Neural cell (in vitro differentiated cells): ENCODE measurements at regions not wholly inside any gene's neighbourhood (a gene's known extent, or its start where the extent isn't known, plus 50 kb on each side); places are given as distances from the start of the nearest gene placed in this dataset.

Source experiments
- H2AFZ ChIP-seq: fragments of 200-600, 300-800 bp; sonication (generic), shearing (Covaris generic); 2 replicates; pipeline ENCODE4 v1.6.0; 2014; ENCODE audit warnings: low read depth, mild to moderate bottlenecking, antibody characterized with exemption, low read length, moderate library complexity
- H3F3A ChIP-seq: fragments of 200-600 bp; shearing (Covaris generic); 2 replicates; pipeline ENCODE4 v1.6.1; 2016; ENCODE audit warnings: mild to moderate bottlenecking, moderate library complexity, mixed read lengths, antibody characterized with exemption, low read length; ENCODE audit not compliant: insufficient read depth, poor library complexity, severe bottlenecking
- H3K27ac ChIP-seq: fragments of 200-600, 300-800 bp; sonication (generic), shearing (Covaris generic); 2 replicates; pipeline ENCODE4 v1.5.1; 2014; ENCODE audit warnings: mild to moderate bottlenecking, low read length, moderate library complexity
- H3K27me3 ChIP-seq: fragments of 300-800, 200-600 bp; sonication (generic), shearing (Covaris generic); 2 replicates; pipeline ENCODE4 v1.6.0; 2014; ENCODE audit warnings: mild to moderate bottlenecking, low read depth, low read length, moderate library complexity; ENCODE audit not compliant: insufficient read depth
- H3K36me3 ChIP-seq: fragments of 300-800, 200-600 bp; sonication (generic), shearing (Covaris generic); 2 replicates; pipeline ENCODE4 v1.5.1; 2014; ENCODE audit warnings: mild to moderate bottlenecking, antibody characterized with exemption, low read length, moderate library complexity; ENCODE audit not compliant: insufficient read depth
- H3K4me2 ChIP-seq: fragments of 300-800, 200-600 bp; sonication (generic), shearing (Covaris generic); 2 replicates; pipeline ENCODE4 v1.6.0; 2014; ENCODE audit warnings: mild to moderate bottlenecking, low read length
- H3K4me3 ChIP-seq: fragments of 300-800, 200-600 bp; sonication (generic), shearing (Covaris generic); 2 replicates; pipeline ENCODE4 v1.5.1; 2014; ENCODE audit warnings: mild to moderate bottlenecking, low read length, moderate library complexity
- H3K79me2 ChIP-seq: fragments of 200-600 bp; shearing (Covaris generic); replicated peaks from 2 replicates; pipeline ENCODE4 v1.6.0; 2014; ENCODE audit warnings: mild to moderate bottlenecking, low read length, moderate library complexity; ENCODE audit not compliant: insufficient read depth
- H3K9ac ChIP-seq: fragments of 300-800, 200-600 bp; sonication (generic), shearing (Covaris generic); 2 replicates; pipeline ENCODE4 v1.6.1; 2016; ENCODE audit warnings: mild to moderate bottlenecking, low read length, mixed read lengths
- H3K9me2 ChIP-seq: fragments of 200-600 bp; shearing (Covaris generic); 2 replicates; pipeline ENCODE4 v1.6.1; 2016; ENCODE audit warnings: mild to moderate bottlenecking, low read length, mixed read lengths; ENCODE audit not compliant: insufficient read depth
- H3K9me3 ChIP-seq: fragments of 200-600, 300-800 bp; sonication (generic), shearing (Covaris generic); 2 replicates; pipeline ENCODE4 v1.6.1; 2016; ENCODE audit warnings: mild to moderate bottlenecking, mixed run types, low read length, moderate library complexity, mixed read lengths
- H4K20me1 ChIP-seq: fragments of 200-600 bp; shearing (Covaris generic); 2 replicates; pipeline ENCODE4 v1.6.1; 2016; ENCODE audit warnings: mild to moderate bottlenecking, mixed run types; ENCODE audit not compliant: insufficient read depth
- EP300 ChIP-seq: fragments of 450-650 bp; conservative IDR thresholded peaks from 2 replicates; pipeline ENCODE4 v1.6.1; 2014; ENCODE audit warnings: antibody characterized with exemption, mild to moderate bottlenecking, moderate library complexity; ENCODE audit not compliant: poor library complexity, severe bottlenecking
- MXI1 ChIP-seq: fragments of 450-650 bp; conservative IDR thresholded peaks from 2 replicates; pipeline ENCODE4 v1.6.1; 2014; ENCODE audit warnings: antibody characterized with exemption, mild to moderate bottlenecking; ENCODE audit not compliant: poor library complexity, severe bottlenecking
- POLR2AphosphoS5 ChIP-seq: IDR thresholded peaks from 2 replicates; pipeline ENCODE4 v1.6.1; 2012
- RAD21 ChIP-seq: fragments of 450-650 bp; conservative IDR thresholded peaks from 2 replicates; pipeline ENCODE4 v1.6.1; 2014; ENCODE audit warnings: antibody characterized with exemption, mild to moderate bottlenecking, moderate library complexity
- REST ChIP-seq: IDR thresholded peaks from 2 replicates; pipeline ENCODE4 v1.6.1; 2012; ENCODE audit warnings: borderline replicate concordance
- SMC3 ChIP-seq: fragments of 450-650 bp; conservative IDR thresholded peaks from 2 replicates; pipeline ENCODE4 v1.6.1; 2014; ENCODE audit warnings: antibody characterized with exemption, mild to moderate bottlenecking, moderate library complexity; ENCODE audit not compliant: poor library complexity

GRCh38 chr20:60199866-60200265, 241.6 kb downstream of the CDH26 start:
- Histone ChIP-seq H3K9me2 (no peaks in the 10 kb centered on the region), H3K4me2 (no peak overlapping the region), H3K79me2 (no peaks in the 10 kb centered on the region), H4K20me1 (no peaks in the 10 kb centered on the region), H3K9ac (no peak overlapping the region), H3K4me3 (no peak overlapping the region), H3K27me3 (no peaks in the 10 kb centered on the region), H3K27ac (no peak overlapping the region), H3K36me3 (no peaks in the 10 kb centered on the region), H3F3A (no peaks in the 10 kb centered on the region), H2AFZ (no peak overlapping the region), H3K9me3 (no peaks in the 10 kb centered on the region)
- no peak for TF ChIP-seq MXI1
- no peak for TF ChIP-seq REST
- no peak for TF ChIP-seq RAD21
- TF ChIP-seq POLR2AphosphoS5: no peak

- no peak overlapping the region for H3K9ac ChIP-seq
- H3K27ac ChIP-seq: no peak overlapping the region
- H3K79me2 ChIP-seq: no peaks in the 10 kb centered on the region
- H3K9me3 ChIP-seq: no peaks in the 10 kb centered on the region
- H3K4me2 ChIP-seq: no peak overlapping the region
- no peaks in the 10 kb centered on the region for H3F3A ChIP-seq
- TF ChIP-seq MXI1 (no peak), REST (no peak), EP300 (no peak), SMC3 (no peak), POLR2AphosphoS5 (no peak)
- H3K27me3 ChIP-seq: no peaks in the 10 kb centered on the region
- H3K9me2 ChIP-seq: no peaks in the 10 kb centered on the region
- H2AFZ ChIP-seq: no peak overlapping the region
- H4K20me1 ChIP-seq: no peaks in the 10 kb centered on the region
- H3K36me3 ChIP-seq: no peaks in the 10 kb centered on the region
- no peak overlapping the region for H3K4me3 ChIP-seq
Observed at GRCh38 chr20:60200305-60200918, 242.2 kb downstream of the CDH26 start.
